RWPE2 (cell line): ENCODE measurements at regions not wholly inside any gene's neighbourhood (a gene's known extent, or its start where the extent isn't known, plus 50 kb on each side); places are given as distances from the start of the nearest gene placed in this dataset.
"Not testable (repeated sequence)": the region's sequence is repeated elsewhere in the genome, so short reads cannot be mapped to it uniquely, and the experiment has no call there.

Experiments used
- ATAC-seq: fragments of 200-7000 bp; cut with Tn5 transposase; 3 replicates; pipeline ENCODE4 v1.9.1; 2021; ENCODE audit warnings: low read depth
- DNase-seq: peaks from one replicate; pipeline ENCODE4 v3.0.0-alpha.2; 2020; ENCODE audit warnings: low spot score
- H3K27ac ChIP-seq: fragments of 450-650 bp; 2 replicates; pipeline ENCODE4 v1.5.1; 2017; ENCODE audit warnings: mild to moderate bottlenecking; ENCODE audit not compliant: poor library complexity, severe bottlenecking
- H3K27me3 ChIP-seq: fragments of 250-450 bp; sonication (Bioruptor Pico); 2 replicates; pipeline ENCODE4 v1.5.1; 2021; ENCODE audit warnings: mild to moderate bottlenecking, moderate library complexity; ENCODE audit not compliant: insufficient read depth, poor library complexity, severe bottlenecking
- H3K36me3 ChIP-seq: fragments of 250-450 bp; sonication (Bioruptor Pico); 2 replicates; pipeline ENCODE4 v1.5.1; 2020; ENCODE audit warnings: low read depth, mild to moderate bottlenecking, moderate library complexity
- H3K4me1 ChIP-seq: fragments of 250-450 bp; sonication (Bioruptor Pico); 2 replicates; pipeline ENCODE4 v1.5.1; 2021; ENCODE audit warnings: mild to moderate bottlenecking, moderate library complexity; ENCODE audit not compliant: insufficient read depth, poor library complexity, severe bottlenecking
- H3K4me3 ChIP-seq: fragments of 250-450 bp; sonication (Bioruptor Pico); 2 replicates; pipeline ENCODE4 v1.5.1; 2021; ENCODE audit warnings: mild to moderate bottlenecking, moderate library complexity; ENCODE audit not compliant: severe bottlenecking
- H3K9me3 ChIP-seq: fragments of 250-450 bp; sonication (Bioruptor Pico); 2 replicates; pipeline ENCODE4 v1.5.1; 2021; ENCODE audit warnings: mild to moderate bottlenecking, moderate library complexity; ENCODE audit not compliant: severe bottlenecking
- CTCF ChIP-seq: fragments of 450-650 bp; IDR thresholded peaks from one replicate; pipeline ENCODE4 v1.5.1; 2017; ENCODE audit warnings: mild to moderate bottlenecking, moderate library complexity; ENCODE audit not compliant: poor library complexity, severe bottlenecking

- H3K4me1 ChIP-seq: peaks cover 23% of the 10 kb centered on the region
- DNase-seq: no peak
- no peak for ATAC-seq
- TF ChIP-seq CTCF: no peak
- no peak overlapping the region for H3K4me3 ChIP-seq
- H3K27me3 ChIP-seq: no peaks in the 10 kb centered on the region
- H3K9me3 ChIP-seq: no peaks in the 10 kb centered on the region
- peak overlapping the region; percentile 60 for H3K27ac ChIP-seq
- H3K36me3 ChIP-seq: no peaks in the 10 kb centered on the region
Observed at GRCh38 chr7:65746398-65746669, 126.5 kb upstream of the VKORC1L1 start.

- no peak for TF ChIP-seq CTCF
- Histone ChIP-seq H3K4me3 (no peak overlapping the region), H3K4me1 (peaks cover 28% of the 10 kb centered on the region), H3K9me3 (no peaks in the 10 kb centered on the region), H3K27ac (no peak overlapping the region), H3K27me3 (no peaks in the 10 kb centered on the region), H3K36me3 (peaks cover 17% of the 10 kb centered on the region)
- no peak for ATAC-seq
- DNase-seq: no peak
Observed at GRCh38 chr7:65749039-65749438, 123.8 kb upstream of the VKORC1L1 start.

GRCh38 chr7:65749518-65749917 is 123.4 kb upstream of the VKORC1L1 start:
- H3K4me3 ChIP-seq: peak overlapping the region; percentile 86
- no peak for TF ChIP-seq CTCF
- ATAC-seq (no peak), DNase-seq (no peak)
- H3K27ac ChIP-seq: no peak overlapping the region
- peaks cover 19% of the 10 kb centered on the region for H3K36me3 ChIP-seq
- peaks cover 28% of the 10 kb centered on the region for H3K4me1 ChIP-seq
- no peaks in the 10 kb centered on the region for H3K9me3 ChIP-seq
- H3K27me3 ChIP-seq: no peaks in the 10 kb centered on the region

- peak; percentile 89 for DNase-seq
- ATAC-seq: peak; percentile 98
- Histone ChIP-seq H3K27ac (peak overlapping the region; percentile 50), H3K9me3 (no peaks in the 10 kb centered on the region), H3K27me3 (no peaks in the 10 kb centered on the region), H3K4me3 (peak overlapping the region; percentile 86), H3K4me1 (peaks cover 20% of the 10 kb centered on the region), H3K36me3 (peaks cover 26% of the 10 kb centered on the region)
- TF ChIP-seq CTCF: no peak
Observed at GRCh38 chr7:65750511-65751344, 122.1 kb upstream of the VKORC1L1 start.

- not testable (repeated sequence) for H3K27ac ChIP-seq
- H3K36me3 ChIP-seq: peaks cover 44% of the 10 kb centered on the region
Observed at GRCh38 chr7:65754070-65754469, 118.8 kb upstream of the VKORC1L1 start.

GRCh38 chr7:65758991-65759390 is 113.9 kb upstream of the VKORC1L1 start:
- H3K9me3 ChIP-seq, H3K4me3 ChIP-seq, H3K27ac ChIP-seq, H3K4me1 ChIP-seq, ATAC-seq, DNase-seq, H3K27me3 ChIP-seq: not testable (repeated sequence)
- peaks cover 44% of the 10 kb centered on the region for H3K36me3 ChIP-seq

More at GRCh38 chr7:65754070-65754469, 118.8 kb upstream of the VKORC1L1 start:
- not testable (repeated sequence) for H3K27me3 ChIP-seq, ATAC-seq, H3K4me1 ChIP-seq, H3K4me3 ChIP-seq, DNase-seq, H3K9me3 ChIP-seq

GRCh38 chr7:65762712-65763111 is 110.2 kb upstream of the VKORC1L1 start:
- ATAC-seq: peak; percentile 88
- not testable (repeated sequence) for H3K4me1 ChIP-seq, DNase-seq, H3K4me3 ChIP-seq, H3K9me3 ChIP-seq, H3K27ac ChIP-seq, H3K27me3 ChIP-seq
- H3K36me3 ChIP-seq: peaks cover 26% of the 10 kb centered on the region

GRCh38 chr7:65763114-65763513 is 109.8 kb upstream of the VKORC1L1 start:
- not testable (repeated sequence) for H3K4me3 ChIP-seq, H3K9me3 ChIP-seq, H3K27ac ChIP-seq, H3K27me3 ChIP-seq, DNase-seq, H3K4me1 ChIP-seq, ATAC-seq
- H3K36me3 ChIP-seq: peaks cover 24% of the 10 kb centered on the region
